Natural killer cell treated with Interleukin-12 subunit alpha and Interleukin-12 subunit beta and Interleukin-15 and Interleukin-18, amount 100 ng/mL, for 72 hours (primary cell): ENCODE measurements at regions not wholly inside any gene's neighbourhood (a gene's known extent, or its start where the extent isn't known, plus 50 kb on each side); places are given as distances from the start of the nearest gene placed in this dataset.
A peak's percentile ranks its signal among the peaks of the same experiment; 100 is the strongest.
"Not testable (repeated sequence)": the region's sequence is repeated elsewhere in the genome, so short reads cannot be mapped to it uniquely, and the experiment has no call there.

Experiments used
- ATAC-seq, 2 donors: fragments of 150-1000 bp; cut with Tn5 transposase in 1 of 2; sonication (Bioruptor Pico), chemical (Tn5 transposase) in 1 of 2; 2 replicates each; pipeline ENCODE4 v1.10.0; 2021
- DNase-seq: peaks from one replicate; pipeline ENCODE4 v3.0.0; 2022; ENCODE audit warnings: low spot score
- H3K27ac Mint-ChIP-seq, 2 donors: 1 replicate in 1 of 2; 2 replicates in 1 of 2; pipeline ENCODE4 v1.8.0; 2022; ENCODE audit warnings: mixed read lengths in 2 of 2, mild to moderate bottlenecking in 1 of 2, moderate library complexity in 1 of 2
- H3K27me3 Mint-ChIP-seq, 2 donors: 1 replicate in 1 of 2; 2 replicates in 1 of 2; pipeline ENCODE4 v1.8.0; 2022; ENCODE audit warnings: mixed read lengths in 2 of 2
- H3K36me3 Mint-ChIP-seq: one replicate; pipeline ENCODE4 v1.8.0; 2022; ENCODE audit warnings: mixed read lengths
- H3K4me1 Mint-ChIP-seq, 2 donors: 1 replicate in 1 of 2; 2 replicates in 1 of 2; pipeline ENCODE4 v1.8.0; 2022; ENCODE audit warnings: low read depth in 2 of 2, mixed read lengths in 2 of 2, mild to moderate bottlenecking in 1 of 2
- H3K4me3 Mint-ChIP-seq: one replicate; pipeline ENCODE4 v1.8.0; 2022; ENCODE audit warnings: mixed read lengths
- H3K9me3 Mint-ChIP-seq: 2 replicates; pipeline ENCODE4 v1.8.0; 2022; ENCODE audit warnings: mixed read lengths

DNA sequence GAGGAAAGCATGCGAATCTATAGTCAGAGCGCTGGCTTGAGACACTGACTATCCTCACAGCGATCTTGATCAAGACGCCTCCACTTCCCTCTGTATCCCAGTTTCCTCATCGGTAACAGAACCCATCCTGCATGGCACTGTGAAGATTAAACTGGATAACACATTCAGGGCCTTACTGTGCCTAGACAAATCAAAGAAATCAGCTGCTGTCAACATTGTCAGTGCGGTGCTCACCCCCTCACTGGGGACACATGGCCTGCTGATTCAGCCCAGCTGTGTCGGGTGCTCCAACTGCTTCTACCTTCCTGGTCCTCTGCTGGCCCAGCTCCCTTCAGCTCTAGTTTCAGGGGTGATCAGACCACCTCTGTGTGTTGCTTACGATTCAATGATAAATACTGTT is 268.6 kb upstream of the AGAP1 start:
- no peaks in the 10 kb centered on the region for H3K4me1 Mint-ChIP-seq
- peaks cover 23 to 46% of the 10 kb centered on the region in 2 donors for H3K27me3 Mint-ChIP-seq
- DNase-seq (no peak), ATAC-seq (no peak)
- no peaks in the 10 kb centered on the region for H3K9me3 Mint-ChIP-seq
- H3K27ac Mint-ChIP-seq, result no peak overlapping the region
- H3K36me3 Mint-ChIP-seq, result no peaks in the 10 kb centered on the region
- H3K4me3 Mint-ChIP-seq, result no peak overlapping the region

DNA sequence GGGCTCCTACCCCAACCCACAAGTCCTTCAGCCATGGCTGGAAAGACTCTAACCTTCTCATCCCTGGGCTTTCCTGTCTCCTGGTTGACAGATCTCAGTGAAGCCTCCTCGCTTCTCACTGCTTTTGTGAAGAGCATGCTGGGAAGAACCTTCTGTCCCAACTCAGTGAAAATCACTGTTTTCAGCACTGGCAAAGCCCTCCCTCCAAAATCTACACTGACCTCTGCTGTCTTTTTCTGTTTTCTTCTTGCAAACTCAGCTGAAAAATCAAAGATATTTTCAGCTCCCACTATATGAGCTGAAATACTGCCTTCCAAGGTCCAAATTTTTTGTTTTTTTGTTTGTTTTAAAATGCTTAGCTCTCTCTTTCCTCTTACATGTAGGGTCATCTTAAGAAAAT is 266.3 kb upstream of the AGAP1 start:
- ATAC-seq (no peak), DNase-seq (no peak)
- Mint-ChIP-seq H3K36me3 (no peaks in the 10 kb centered on the region), H3K27ac (no peak overlapping the region), H3K4me3 (no peak overlapping the region), H3K4me1 (no peaks in the 10 kb centered on the region), H3K27me3 (peaks cover 26 to 60% of the 10 kb centered on the region in 2 donors), H3K9me3 (no peaks in the 10 kb centered on the region)

DNA sequence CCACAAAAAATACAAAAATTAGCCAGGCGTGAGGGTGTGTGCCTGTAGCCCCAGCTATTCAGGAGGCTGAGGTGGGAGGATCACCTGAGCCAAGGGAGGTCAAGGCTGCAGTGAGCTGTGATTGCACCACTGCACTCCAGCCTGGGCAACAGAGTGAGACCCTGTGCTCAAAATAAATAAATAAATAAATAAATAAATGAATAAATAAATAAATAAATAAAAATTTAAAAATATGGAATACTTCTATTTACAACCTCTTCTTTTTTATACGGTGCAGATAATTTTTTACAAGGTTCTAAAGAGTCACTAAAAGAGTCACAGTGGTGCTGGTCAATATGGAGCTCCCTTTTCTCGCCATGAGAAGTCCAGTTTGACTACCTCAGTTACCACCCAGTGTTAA is 265.4 kb upstream of the AGAP1 start:
- H3K27ac Mint-ChIP-seq, H3K9me3 Mint-ChIP-seq, H3K4me3 Mint-ChIP-seq, H3K36me3 Mint-ChIP-seq, DNase-seq, H3K4me1 Mint-ChIP-seq, ATAC-seq: not testable (repeated sequence)
- H3K27me3 Mint-ChIP-seq, result peaks cover 22 to 63% of the 10 kb centered on the region in 2 donors

DNA sequence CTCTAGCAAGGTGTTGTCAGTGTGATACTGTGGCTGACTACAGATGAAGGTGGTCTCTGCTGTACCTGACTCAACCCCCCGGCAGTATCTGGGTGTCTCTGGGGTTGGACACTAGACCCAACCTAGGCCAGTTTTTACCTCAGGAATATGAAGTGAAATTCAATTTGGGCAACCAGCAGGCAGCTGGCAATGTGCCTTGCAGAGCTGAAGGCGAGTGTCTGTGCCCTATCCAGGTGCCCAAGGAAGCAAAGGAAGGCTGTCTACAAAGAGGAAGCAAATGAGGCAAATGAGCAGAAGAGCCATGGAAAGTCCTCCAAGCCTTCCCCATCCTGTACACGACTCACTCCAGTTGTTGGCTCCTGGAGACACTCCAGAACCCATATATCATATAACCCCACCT is 264.6 kb upstream of the AGAP1 start:
- DNase-seq (no peak), ATAC-seq (no peak)
- H3K9me3 Mint-ChIP-seq, result no peaks in the 10 kb centered on the region
- no peak overlapping the region for H3K27ac Mint-ChIP-seq
- H3K27me3 Mint-ChIP-seq, result peaks cover 22 to 63% of the 10 kb centered on the region in 2 donors
- H3K4me3 Mint-ChIP-seq, result no peak overlapping the region
- no peaks in the 10 kb centered on the region for H3K36me3 Mint-ChIP-seq
- H3K4me1 Mint-ChIP-seq, result no peaks in the 10 kb centered on the region

DNA sequence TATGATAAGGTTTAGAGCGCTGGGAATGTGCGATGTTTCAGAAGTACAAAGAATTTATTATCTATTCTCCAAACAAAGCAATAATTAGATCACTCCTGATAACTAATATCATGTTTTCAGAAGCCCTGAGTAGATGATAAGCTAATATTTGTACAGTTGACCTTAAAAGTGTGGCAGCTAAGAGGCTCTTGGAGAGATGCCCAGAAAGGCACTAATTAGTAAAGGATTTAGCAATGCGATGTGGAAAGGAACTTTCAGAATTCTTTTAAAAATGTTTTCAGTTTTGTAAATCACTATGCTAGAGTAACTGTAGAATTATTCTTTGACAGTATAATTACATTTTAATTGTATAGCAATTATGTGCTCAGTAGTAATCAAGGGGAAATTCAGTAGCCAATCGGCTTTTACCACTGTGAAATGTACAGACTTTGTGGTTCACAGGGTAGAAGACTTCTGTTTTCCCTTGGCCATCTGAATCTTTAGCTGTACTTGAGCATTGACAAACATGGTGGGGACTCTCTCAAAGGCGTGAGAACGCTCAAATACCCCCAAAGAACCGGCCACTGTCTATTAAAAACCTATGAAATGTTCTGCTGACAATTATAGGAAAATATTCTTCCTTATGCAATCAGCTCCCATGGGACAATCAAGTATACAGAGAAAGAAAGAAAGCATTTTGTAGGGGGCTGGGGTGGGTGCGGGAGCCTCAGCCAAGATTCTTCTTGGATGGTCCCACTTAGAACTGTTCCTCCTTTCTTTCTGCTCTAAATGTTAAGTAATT is 262.8 kb upstream of the AGAP1 start:
- Mint-ChIP-seq H3K27ac (no peak overlapping the region), H3K9me3 (no peaks in the 10 kb centered on the region), H3K4me1 (peaks cover 0 to 2% of the 10 kb centered on the region in 2 donors), H3K4me3 (no peak overlapping the region), H3K36me3 (no peaks in the 10 kb centered on the region), H3K27me3 (peaks cover 27 to 64% of the 10 kb centered on the region in 2 donors)
- DNase-seq, result no peak
- no peak for ATAC-seq

DNA sequence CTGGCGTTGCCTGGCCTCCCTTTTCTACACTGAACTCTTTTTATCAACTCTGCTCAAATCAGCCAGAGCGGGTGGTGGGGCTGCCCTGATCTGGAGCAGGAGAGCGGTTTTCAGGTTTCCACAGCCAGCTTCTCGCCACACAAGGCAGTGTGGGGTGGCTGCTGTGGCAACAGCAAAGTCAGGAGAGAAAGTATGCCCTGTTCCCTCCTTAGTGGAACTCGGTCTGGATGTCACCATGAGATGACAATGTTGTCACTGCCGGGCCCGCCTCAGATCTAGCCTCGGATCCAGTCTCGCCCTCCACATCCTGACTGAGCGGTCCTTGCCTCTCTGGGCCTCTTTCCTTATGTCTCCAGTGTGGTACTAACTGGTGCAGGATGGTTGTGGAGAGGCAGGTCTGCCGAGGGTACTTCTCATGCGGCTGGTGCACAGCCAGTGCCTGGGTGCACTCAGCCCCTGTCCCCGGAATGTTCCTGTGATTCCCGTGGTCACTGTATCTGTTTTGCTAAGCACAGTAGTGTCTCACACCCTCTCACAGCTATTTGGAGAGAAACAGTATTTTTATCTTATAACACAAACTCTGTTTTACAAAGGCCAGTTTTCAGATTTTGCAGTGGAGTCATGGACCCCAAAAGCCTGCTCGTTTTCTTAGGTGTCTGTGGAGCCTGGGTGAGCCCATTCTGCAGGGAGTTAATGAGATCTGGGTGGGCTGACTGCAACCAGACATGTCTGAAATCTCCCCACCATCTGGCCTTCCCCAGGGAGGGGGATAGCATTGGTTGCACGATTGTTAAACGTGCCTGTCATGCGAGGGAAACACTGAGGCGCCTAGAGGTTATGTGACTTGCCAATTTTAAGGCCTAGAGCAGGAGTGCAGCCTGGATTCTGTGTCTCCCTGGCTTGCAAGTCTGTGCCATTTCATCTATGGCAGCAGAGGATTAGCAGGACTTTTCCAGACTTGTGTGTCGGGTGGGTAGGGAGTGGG is 261.1 kb upstream of the AGAP1 start:
- Mint-ChIP-seq H3K36me3 (no peaks in the 10 kb centered on the region), H3K4me1 (peaks cover 0 to 2% of the 10 kb centered on the region in 2 donors), H3K27ac (no peak overlapping the region), H3K9me3 (no peaks in the 10 kb centered on the region), H3K4me3 (no peak overlapping the region), H3K27me3 (peaks cover 28 to 62% of the 10 kb centered on the region in 2 donors)
- peak in 1 of 2 donors; percentile 32 for ATAC-seq
- no peak for DNase-seq

DNA sequence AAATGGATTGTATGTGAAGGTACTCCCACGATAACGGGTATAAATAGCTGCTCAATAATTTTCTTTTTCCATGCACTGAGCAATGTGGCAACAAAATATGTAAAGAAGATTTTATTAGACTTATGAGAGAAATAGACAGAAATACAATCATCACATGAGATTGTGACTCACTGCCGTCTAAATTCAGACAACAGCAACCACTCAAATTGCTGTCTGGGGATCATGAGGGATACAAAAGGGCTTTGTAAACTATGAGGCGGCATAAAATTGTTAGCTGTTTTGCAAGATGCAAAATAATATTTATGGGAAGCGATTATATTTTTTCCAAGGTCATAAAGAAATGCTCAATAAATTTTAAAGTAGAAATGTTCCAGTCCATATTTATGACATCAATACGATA is 259.1 kb upstream of the AGAP1 start:
- Mint-ChIP-seq H3K4me1 (peaks cover 0 to 2% of the 10 kb centered on the region in 2 donors), H3K4me3 (no peak overlapping the region), H3K36me3 (no peaks in the 10 kb centered on the region), H3K9me3 (no peaks in the 10 kb centered on the region), H3K27me3 (peaks cover 24 to 58% of the 10 kb centered on the region in 2 donors), H3K27ac (no peak overlapping the region)
- ATAC-seq (no peak), DNase-seq (no peak)

DNA sequence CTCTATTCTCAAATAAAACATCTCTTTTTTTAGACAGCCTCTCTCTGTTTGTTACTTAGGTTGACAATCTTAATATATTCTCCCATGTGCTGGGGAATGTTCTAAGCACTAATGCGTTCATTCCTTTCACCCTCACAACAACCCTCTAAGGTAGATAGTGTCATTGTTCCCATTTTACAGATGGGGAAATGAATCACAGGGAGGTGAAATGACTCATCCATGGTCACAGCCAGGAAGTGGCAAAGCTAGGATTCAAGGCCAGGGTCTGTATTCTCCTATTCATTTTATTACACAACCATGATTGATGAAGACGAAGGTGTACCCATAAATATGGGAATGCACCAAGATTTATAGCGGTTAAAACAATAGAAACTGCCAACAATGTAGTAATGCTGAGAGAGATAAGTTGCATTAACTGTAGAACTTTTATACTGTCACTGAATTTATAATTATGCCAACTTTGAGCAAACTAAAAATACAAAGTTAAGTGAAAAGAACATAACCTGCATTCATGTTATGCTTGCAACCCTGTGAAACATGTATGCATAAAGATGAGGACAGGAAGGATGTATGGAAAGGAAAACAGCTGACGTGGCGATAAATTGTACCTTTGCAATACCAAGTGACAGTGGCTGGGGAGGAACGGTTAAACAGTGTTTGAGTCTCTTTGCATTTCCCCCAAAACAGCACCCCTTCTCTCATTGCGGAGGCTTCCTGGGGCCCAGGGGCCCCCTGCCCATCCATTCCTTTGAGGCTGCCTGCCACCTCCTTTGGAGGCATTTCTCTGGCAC is 257.7 kb upstream of the AGAP1 start:
- no peaks in the 10 kb centered on the region for H3K36me3 Mint-ChIP-seq
- DNase-seq (no peak), ATAC-seq (no peak)
- peaks cover 23 to 53% of the 10 kb centered on the region in 2 donors for H3K27me3 Mint-ChIP-seq
- H3K4me3 Mint-ChIP-seq, result no peak overlapping the region
- H3K4me1 Mint-ChIP-seq, result peaks cover 0 to 2% of the 10 kb centered on the region in 2 donors
- H3K9me3 Mint-ChIP-seq, result no peaks in the 10 kb centered on the region
- no peak overlapping the region for H3K27ac Mint-ChIP-seq

DNA sequence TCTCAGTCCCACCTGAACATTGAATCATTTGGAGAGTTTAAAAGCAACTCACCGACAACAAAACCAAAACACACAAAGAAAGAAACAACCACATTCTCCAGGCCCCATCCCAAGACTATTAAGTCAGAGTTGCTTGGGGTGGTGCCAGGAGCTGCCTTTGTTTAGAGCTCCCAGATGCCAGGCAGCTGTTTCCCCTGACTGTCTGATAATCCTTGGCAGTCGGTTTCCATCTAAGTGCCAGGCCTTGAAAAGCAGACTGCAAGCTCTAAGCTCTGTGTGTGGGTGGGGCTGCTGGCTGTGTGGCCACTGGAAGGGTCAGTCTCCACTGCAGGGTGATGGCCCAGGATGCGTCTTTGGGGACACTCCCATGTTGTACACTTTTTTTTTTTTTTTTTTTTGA is 255.3 kb upstream of the AGAP1 start:
- Mint-ChIP-seq H3K36me3 (no peaks in the 10 kb centered on the region), H3K27me3 (peaks cover 36 to 63% of the 10 kb centered on the region in 2 donors), H3K27ac (no peak overlapping the region), H3K4me1 (peaks cover 0 to 2% of the 10 kb centered on the region in 2 donors), H3K9me3 (no peaks in the 10 kb centered on the region), H3K4me3 (no peak overlapping the region)
- no peak for ATAC-seq
- DNase-seq, result no peak

DNA sequence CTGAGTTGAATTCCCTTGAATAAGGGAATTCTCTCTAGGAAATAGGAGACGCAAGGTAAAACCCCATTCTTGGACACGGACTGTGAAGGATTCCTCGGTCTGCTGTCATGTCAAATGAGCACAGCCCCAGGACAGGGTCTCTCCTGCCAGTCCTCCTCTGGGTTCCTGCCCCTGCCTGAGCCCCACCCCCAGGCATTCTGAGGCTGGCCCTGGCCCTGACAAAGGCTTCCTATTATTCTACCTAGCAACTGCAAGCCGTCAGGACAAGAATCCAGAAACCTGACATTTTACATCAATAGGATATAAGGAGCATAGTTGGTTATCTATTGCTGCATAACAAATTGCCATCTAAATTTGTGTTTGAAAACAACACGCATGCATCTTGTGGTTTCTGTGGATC is 253.3 kb upstream of the AGAP1 start:
- Mint-ChIP-seq H3K27ac (no peak overlapping the region), H3K36me3 (no peaks in the 10 kb centered on the region), H3K4me3 (no peak overlapping the region), H3K4me1 (peaks cover 0 to 6% of the 10 kb centered on the region in 2 donors), H3K27me3 (peaks cover 38 to 50% of the 10 kb centered on the region in 2 donors), H3K9me3 (no peaks in the 10 kb centered on the region)
- ATAC-seq, result no peak
- DNase-seq, result no peak

DNA sequence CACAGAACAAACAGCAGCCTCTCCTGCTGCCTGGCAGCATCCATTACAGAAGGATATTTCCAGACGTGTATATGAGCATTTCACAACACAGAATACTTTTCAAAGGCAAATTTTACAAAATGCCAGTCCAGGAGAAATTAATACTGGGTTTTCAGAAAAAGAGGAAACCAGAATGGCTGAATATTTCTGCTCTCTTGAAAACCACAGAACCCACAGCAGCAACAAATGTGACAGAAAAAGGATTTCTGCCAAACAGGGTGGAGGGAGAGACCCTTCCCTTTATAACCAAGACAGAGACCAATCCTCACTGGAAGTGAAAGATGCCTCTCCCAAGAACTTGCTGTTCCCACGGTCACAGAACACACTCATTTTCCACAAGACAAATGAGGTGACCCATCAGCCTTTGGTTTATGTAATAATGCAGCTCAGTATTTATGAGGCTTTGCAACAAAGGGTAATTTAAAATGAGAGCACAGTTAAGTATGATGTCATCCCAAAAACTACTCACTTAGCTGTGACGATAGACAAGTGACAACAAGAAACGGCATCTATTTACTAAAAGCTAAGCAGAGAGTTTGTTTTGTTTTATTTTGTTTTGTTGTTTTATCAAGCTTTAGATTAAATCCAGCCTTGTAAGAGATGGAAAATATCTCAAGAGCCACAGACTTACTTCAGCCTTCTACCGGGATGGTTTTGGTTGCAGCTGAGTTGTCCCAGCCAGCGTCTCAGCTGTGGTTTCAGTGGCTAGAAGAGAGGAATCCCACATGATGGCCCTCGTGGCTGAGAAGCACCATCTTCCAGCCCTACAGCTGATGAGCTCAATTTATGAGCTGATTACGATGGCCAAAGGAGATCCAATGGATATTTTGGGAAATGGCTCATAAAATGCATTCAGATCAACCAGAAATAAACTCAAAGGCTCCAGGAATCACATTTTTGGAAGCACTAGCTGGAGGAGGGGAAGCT is 249.3 kb upstream of the AGAP1 start:
- Mint-ChIP-seq H3K9me3 (no peaks in the 10 kb centered on the region), H3K36me3 (no peaks in the 10 kb centered on the region), H3K27ac (no peak overlapping the region), H3K27me3 (peaks cover 37 to 56% of the 10 kb centered on the region in 2 donors), H3K4me3 (no peak overlapping the region), H3K4me1 (peaks cover 0 to 3% of the 10 kb centered on the region in 2 donors)
- DNase-seq (no peak), ATAC-seq (no peak)

DNA sequence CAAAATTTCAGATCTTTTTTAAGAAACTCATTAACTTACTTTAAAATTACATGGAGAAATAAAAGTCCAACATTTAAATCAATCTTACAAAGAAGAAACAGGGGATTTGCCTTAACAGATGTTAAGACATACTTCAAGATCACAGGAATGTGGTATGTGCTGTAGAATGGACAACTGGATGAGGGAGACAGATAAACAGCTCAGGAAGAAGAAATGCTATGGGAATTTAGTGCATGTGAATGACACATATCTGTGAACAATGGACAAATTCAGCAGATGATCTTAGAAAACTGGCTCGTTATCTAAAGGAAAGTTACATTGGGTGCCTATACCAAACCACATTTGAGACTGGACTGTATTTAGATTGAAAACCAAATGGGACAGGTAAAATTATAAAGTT is 246.8 kb upstream of the AGAP1 start:
- Mint-ChIP-seq H3K4me1 (peaks cover 0 to 3% of the 10 kb centered on the region in 2 donors), H3K4me3 (no peak overlapping the region), H3K36me3 (no peaks in the 10 kb centered on the region), H3K9me3 (no peaks in the 10 kb centered on the region), H3K27me3 (peaks cover 30 to 47% of the 10 kb centered on the region in 2 donors), H3K27ac (no peak overlapping the region)
- no peak for DNase-seq
- ATAC-seq, result no peak
